IMR-90 (cell line): ENCODE measurements at regions not wholly inside any gene's neighbourhood (a gene's known extent, or its start where the extent isn't known, plus 50 kb on each side); places are given as distances from the start of the nearest gene placed in this dataset.

Experiments used
- ATAC-seq: fragments of 200-7000 bp; cut with Tn5 transposase; 2 replicates; pipeline ENCODE4 v1.9.1; 2020; ENCODE audit warnings: low read depth, mild to moderate bottlenecking, moderate library complexity
- BruUV-seq: library from RNA; stranded (reverse); fragments of 400-500 nt; replicated peaks from 2 replicates; lab custom pipeline; 2021; lab: Mats Ljungman, UMichigan
- CTCF ChIA-PET: fragments of 300-600 bp; formaldehyde crosslinking; extraction: SDS; loops from one replicate; lab custom pipeline; 2021; ENCODE audit warnings: antibody characterized with exemption; lab: Yijun Ruan, JAX
- POLR2A ChIA-PET: fragments of 300-600 bp; sonication (Branson Sonifier 250); formaldehyde crosslinking; loops from one replicate; lab custom pipeline; 2022; ENCODE audit warnings: antibody characterized with exemption; ENCODE audit not compliant: unreplicated experiment; lab: Charles Lee
- DNase-seq: peaks from one replicate; pipeline ENCODE4 v3.0.0; 2013
- H2AFZ ChIP-seq: replicated peaks from 2 replicates; pipeline ENCODE3; 2013; ENCODE audit warnings: low read length, mild to moderate bottlenecking; ENCODE audit not compliant: poor library complexity
- H2AK5ac ChIP-seq: 2 replicates; pipeline ENCODE4 v1.6.1; 2013; ENCODE audit warnings: low read depth, low read length, inconsistent platforms
- H2AK9ac ChIP-seq: replicated peaks from 2 replicates; pipeline ENCODE3; 2013; ENCODE audit warnings: mild to moderate bottlenecking, low read depth, low read length, moderate library complexity; ENCODE audit not compliant: poor library complexity
- H2BK120ac ChIP-seq: 2 replicates; pipeline ENCODE4 v1.6.1; 2013; ENCODE audit warnings: low read depth, low read length, inconsistent platforms
- H2BK15ac ChIP-seq: 3 replicates; pipeline ENCODE4 v1.6.1; 2013; ENCODE audit warnings: low read depth, low read length, inconsistent platforms
- H2BK20ac ChIP-seq: 2 replicates; pipeline ENCODE4 v1.6.1; 2013; ENCODE audit warnings: low read depth, mild to moderate bottlenecking, inconsistent platforms, low read length, moderate library complexity
- H2BK5ac ChIP-seq: 2 replicates; pipeline ENCODE4 v1.6.1; 2013; ENCODE audit warnings: mild to moderate bottlenecking, low read depth, low read length, inconsistent platforms; ENCODE audit not compliant: poor library complexity, severe bottlenecking
- H3K14ac ChIP-seq: replicated peaks from 2 replicates; pipeline ENCODE4 v1.6.1; 2013; ENCODE audit warnings: low read depth, low read length, inconsistent platforms
- H3K18ac ChIP-seq: 2 replicates; pipeline ENCODE4 v1.6.1; 2013; ENCODE audit warnings: low read depth, low read length, control low read depth
- H3K23ac ChIP-seq: 2 replicates; pipeline ENCODE4 v1.6.1; 2013; ENCODE audit warnings: low read depth, low read length, inconsistent platforms
- H3K27ac ChIP-seq: 2 replicates; pipeline ENCODE4 v1.5.1; 2013; ENCODE audit warnings: mild to moderate bottlenecking, control low read depth, low read length; ENCODE audit not compliant: insufficient read depth
- H3K27me3 ChIP-seq: 2 replicates; pipeline ENCODE4 v1.6.1; 2013; ENCODE audit warnings: low read length; ENCODE audit not compliant: control insufficient read depth, insufficient read depth
- H3K36me3 ChIP-seq: 2 replicates; pipeline ENCODE4 v1.6.1; 2013; ENCODE audit warnings: low read length, mixed read lengths; ENCODE audit not compliant: control insufficient read depth, insufficient read depth
- H3K4ac ChIP-seq: 2 replicates; pipeline ENCODE4 v1.6.1; 2013; ENCODE audit warnings: low read depth, low read length, inconsistent platforms
- H3K4me1 ChIP-seq: 2 replicates; pipeline ENCODE4 v1.6.1; 2013; ENCODE audit warnings: low read length, mixed read lengths; ENCODE audit not compliant: control insufficient read depth, insufficient read depth
- H3K4me2 ChIP-seq: 2 replicates; pipeline ENCODE4 v1.6.1; 2013; ENCODE audit warnings: low read depth, mild to moderate bottlenecking, control low read depth, low read length, moderate library complexity
- H3K4me3 ChIP-seq: 2 replicates; pipeline ENCODE4 v1.5.1; 2013; ENCODE audit warnings: low read depth, mild to moderate bottlenecking, control low read depth, low read length, moderate library complexity; ENCODE audit not compliant: insufficient read depth
- H3K56ac ChIP-seq: 2 replicates; pipeline ENCODE4 v1.6.1; 2013; ENCODE audit warnings: low read length, inconsistent platforms; ENCODE audit not compliant: insufficient read depth; ENCODE audit errors: extremely low read depth
- H3K79me1 ChIP-seq, 2 experiments: 2 replicates each; pipeline ENCODE4 v1.6.1; 2013; ENCODE audit warnings: low read length in 2 of 2, inconsistent platforms in 1 of 2, low read depth in 1 of 2
- H3K9ac ChIP-seq: 2 replicates; pipeline ENCODE4 v1.6.1; 2013; ENCODE audit warnings: low read depth, low read length, control low read depth
- H3K9me1 ChIP-seq: 2 replicates; pipeline ENCODE4 v1.6.1; 2013; ENCODE audit warnings: low read length, inconsistent platforms; ENCODE audit not compliant: insufficient read depth
- H3K9me3 ChIP-seq: 2 replicates; pipeline ENCODE4 v1.6.1; 2013; ENCODE audit warnings: low read length; ENCODE audit not compliant: control insufficient read depth, insufficient read depth
- H4K20me1 ChIP-seq: 2 replicates; pipeline ENCODE4 v1.6.1; 2013; ENCODE audit warnings: low read length, inconsistent platforms; ENCODE audit not compliant: insufficient read depth
- H4K5ac ChIP-seq: 2 replicates; pipeline ENCODE4 v1.6.1; 2013; ENCODE audit warnings: mild to moderate bottlenecking, low read depth, low read length, control low read depth
- H4K8ac ChIP-seq, 2 experiments: 2 replicates each; pipeline ENCODE4 v1.6.1; 2013; ENCODE audit warnings: low read depth in 2 of 2, low read length in 2 of 2, control low read depth in 1 of 2, inconsistent platforms in 1 of 2
- H4K91ac ChIP-seq: 2 replicates; pipeline ENCODE4 v1.6.1; 2013; ENCODE audit warnings: low read depth, low read length, inconsistent platforms; ENCODE audit not compliant: insufficient read depth
- BHLHE40 ChIP-seq: fragments of 150-350 bp; IDR thresholded peaks from 2 replicates; pipeline ENCODE4 v1.6.1; 2016; ENCODE audit warnings: mild to moderate bottlenecking, low read depth, low read length
- ELK1 ChIP-seq: fragments of 150-350 bp; IDR thresholded peaks from 2 replicates; pipeline ENCODE4 v1.6.1; 2016; ENCODE audit warnings: low read depth, mild to moderate bottlenecking, low read length, moderate library complexity, borderline replicate concordance
- FOS ChIP-seq: fragments of 150-350 bp; IDR thresholded peaks from 2 replicates; pipeline ENCODE4 v1.6.1; 2016; ENCODE audit warnings: low read depth, low read length
- MAFK ChIP-seq: IDR thresholded peaks from 2 replicates; pipeline ENCODE4 v1.6.1; 2012; ENCODE audit warnings: low read depth, low read length, improper control_type of control experiment
- MXI1 ChIP-seq: IDR thresholded peaks from 2 replicates; pipeline ENCODE4 v1.6.1; 2012; ENCODE audit warnings: low read depth, mild to moderate bottlenecking, low read length, moderate library complexity, borderline replicate concordance
- NFE2L2 ChIP-seq: fragments of 150-350 bp; IDR thresholded peaks from 2 replicates; pipeline ENCODE4 v1.6.1; 2016; ENCODE audit warnings: low read depth, mild to moderate bottlenecking, low read length
- POLR2A ChIP-seq: IDR thresholded peaks from 2 replicates; pipeline ENCODE4 v1.6.1; 2012; ENCODE audit warnings: mild to moderate bottlenecking, low read depth, low read length
- RAD21 ChIP-seq: IDR thresholded peaks from 2 replicates; pipeline ENCODE4 v1.6.1; 2012; ENCODE audit warnings: low read length, improper control_type of control experiment
- RCOR1 ChIP-seq: IDR thresholded peaks from 2 replicates; pipeline ENCODE4 v1.6.1; 2012; ENCODE audit warnings: mild to moderate bottlenecking, low read length, improper control_type of control experiment; ENCODE audit not compliant: insufficient replicate concordance
- RFX5 ChIP-seq: IDR thresholded peaks from 2 replicates; pipeline ENCODE4 v1.8.0; 2012; ENCODE audit warnings: low read depth, mild to moderate bottlenecking, low read length, moderate library complexity
- SMC3 ChIP-seq: fragments of 150-350 bp; IDR thresholded peaks from 2 replicates; pipeline ENCODE4 v1.6.1; 2016; ENCODE audit warnings: low read depth, mild to moderate bottlenecking, antibody characterized with exemption, low read length, moderate library complexity
- USF2 ChIP-seq: fragments of 150-350 bp; IDR thresholded peaks from 2 replicates; pipeline ENCODE4 v1.6.1; 2017; ENCODE audit warnings: mild to moderate bottlenecking, antibody characterized with exemption, low read length, low read depth
- WGBS, 2 experiments: methylation state at CpG; one replicate each; pipeline versions ENCODE4 v1.1.5 to v1.1.7; 2013; ENCODE audit warnings: missing lambda C conversion rate in 2 of 2; ENCODE audit not compliant: insufficient read length in 1 of 2; ENCODE audit errors: extremely low coverage in 2 of 2; 5-methylcytosine and 5-hydroxymethylcytosine counted together
- dilution Hi-C: fragments of 300-500 bp; cut with HindIII; formaldehyde crosslinking; loops from one replicate; pipeline ENCODE4 v1.14.3; 2018; ENCODE audit warnings: low sequenced_read_pairs; ENCODE audit not compliant: unreplicated experiment
- in situ Hi-C: fragments of 300-500 bp; cut with MboI; formaldehyde crosslinking; loops from 3 replicates; pipeline ENCODE4 v1.14.3; 2019; ENCODE audit warnings: low sequenced_read_pairs, inconsistent platforms, mixed read lengths
- intact Hi-C: fragments of 100-400 bp; cut with micrococcal nuclease; formaldehyde crosslinking; loops from 2 replicates; pipeline ENCODE4 v1.10.0; 2022
- TF ChIP-seq, protein P1 (sequence below): conservative IDR thresholded peaks from 2 replicates; pipeline ENCODE4 v1.5.1; 2012; ENCODE audit warnings: mild to moderate bottlenecking, low read depth, low read length, improper control_type of control experiment

DNA sequence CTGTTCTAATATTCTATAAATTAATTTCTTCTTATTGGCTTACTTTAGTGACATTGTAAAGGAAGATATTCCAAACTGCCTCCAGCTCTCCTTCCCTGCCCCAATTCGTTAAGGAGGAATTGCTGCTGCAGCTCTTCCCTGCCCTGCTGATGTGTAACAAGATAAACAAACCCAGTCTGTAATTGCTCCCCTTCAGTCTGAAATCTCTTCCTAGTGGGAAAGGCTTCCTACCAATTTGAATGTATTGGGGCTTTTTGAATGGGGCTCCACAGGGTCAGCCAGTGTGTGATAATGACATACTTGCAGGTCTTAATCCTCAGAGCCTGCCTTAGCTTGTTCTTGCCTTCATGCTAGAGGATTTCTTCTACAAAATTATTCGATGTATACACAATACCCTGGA lies 849.9 kb upstream of the GHITM start:
- BruUV-seq: no TSS peak
- Histone ChIP-seq H2AFZ (no peak overlapping the region), H3K9me1 (no peaks in the 10 kb centered on the region), H3K27ac (no peak overlapping the region), H3K4me3 (no peak overlapping the region), H4K20me1 (no peaks in the 10 kb centered on the region), H3K79me1 (no peaks in the 10 kb centered on the region), H3K9me3 (peaks cover 7% of the 10 kb centered on the region; the same call in 1 of the 2 replicates), H3K27me3 (no peaks in the 10 kb centered on the region), H2BK20ac (no peak overlapping the region), H3K4ac (no peak overlapping the region), H3K56ac (no peak overlapping the region), H3K9ac (no peak overlapping the region), H2AK5ac (no peak overlapping the region), H2BK120ac (no peak overlapping the region), H4K5ac (no peak overlapping the region), H2BK15ac (no peak overlapping the region), H3K23ac (no peak overlapping the region), H2AK9ac (no peak overlapping the region), H3K4me1 (no peaks in the 10 kb centered on the region), H3K4me2 (no peak overlapping the region), H2BK5ac (no peak overlapping the region), H3K36me3 (no peaks in the 10 kb centered on the region), H3K18ac (no peak overlapping the region), H4K8ac (no peak overlapping the region), H3K14ac (no peak overlapping the region), H4K91ac (no peak overlapping the region)
- POLR2A ChIA-PET: no interaction called here
- DNase-seq: no peak
- TF ChIP-seq NFE2L2 (no peak), MXI1 (no peak), POLR2A (no peak), USF2 (no peak), SMC3 (no peak), MAFK (no peak), RFX5 (no peak), RCOR1 (no peak), RAD21 (no peak), BHLHE40 (no peak), FOS (no peak), ELK1 (no peak)
- TF ChIP-seq, protein P1, sequence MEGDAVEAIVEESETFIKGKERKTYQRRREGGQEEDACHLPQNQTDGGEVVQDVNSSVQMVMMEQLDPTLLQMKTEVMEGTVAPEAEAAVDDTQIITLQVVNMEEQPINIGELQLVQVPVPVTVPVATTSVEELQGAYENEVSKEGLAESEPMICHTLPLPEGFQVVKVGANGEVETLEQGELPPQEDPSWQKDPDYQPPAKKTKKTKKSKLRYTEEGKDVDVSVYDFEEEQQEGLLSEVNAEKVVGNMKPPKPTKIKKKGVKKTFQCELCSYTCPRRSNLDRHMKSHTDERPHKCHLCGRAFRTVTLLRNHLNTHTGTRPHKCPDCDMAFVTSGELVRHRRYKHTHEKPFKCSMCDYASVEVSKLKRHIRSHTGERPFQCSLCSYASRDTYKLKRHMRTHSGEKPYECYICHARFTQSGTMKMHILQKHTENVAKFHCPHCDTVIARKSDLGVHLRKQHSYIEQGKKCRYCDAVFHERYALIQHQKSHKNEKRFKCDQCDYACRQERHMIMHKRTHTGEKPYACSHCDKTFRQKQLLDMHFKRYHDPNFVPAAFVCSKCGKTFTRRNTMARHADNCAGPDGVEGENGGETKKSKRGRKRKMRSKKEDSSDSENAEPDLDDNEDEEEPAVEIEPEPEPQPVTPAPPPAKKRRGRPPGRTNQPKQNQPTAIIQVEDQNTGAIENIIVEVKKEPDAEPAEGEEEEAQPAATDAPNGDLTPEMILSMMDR: no peak
- in situ Hi-C loops (no loop called here), dilution Hi-C loops (no loop called here), intact Hi-C loops (no loop called here)
- no CpG with 5 or more reads among the region's 2 CpGs for WGBS, 2 experiments
- CTCF ChIA-PET: no interaction called here
- no peak for ATAC-seq
